Transverse colon (tissue), 4 donors: ENCODE measurements at regions not wholly inside any gene's neighbourhood (a gene's known extent, or its start where the extent isn't known, plus 50 kb on each side); places are given as distances from the start of the nearest gene placed in this dataset.
"Not testable (repeated sequence)": the region's sequence is repeated elsewhere in the genome, so short reads cannot be mapped to it uniquely, and the experiment has no call there.

Source experiments
- DNase-seq: peaks from one replicate; pipeline ENCODE4 v3.0.0-alpha.2; 2019
- H3K27ac ChIP-seq, 4 donors: fragments of 200-600 bp; sonication (generic); 2 replicates each; pipeline ENCODE4 v1.5.1; 2016 to 2018; ENCODE audit warnings: inconsistent platforms in 4 of 4
- H3K27me3 ChIP-seq: fragments of 200-600 bp; sonication (generic); 2 replicates; pipeline ENCODE4 v1.5.1; 2017; ENCODE audit warnings: inconsistent platforms
- H3K36me3 ChIP-seq, 4 donors: fragments of 200-600 bp; sonication (generic); 2 replicates each; pipeline ENCODE4 v1.5.1; 2017 to 2019; ENCODE audit warnings: inconsistent platforms in 4 of 4
- H3K4me1 ChIP-seq, 4 donors: fragments of 200-600 bp; sonication (generic); 2 replicates each; pipeline ENCODE4 v1.5.1; 2017 to 2020; ENCODE audit warnings: inconsistent platforms in 4 of 4
- H3K4me3 ChIP-seq, 4 donors: fragments of 200-600 bp; sonication (generic); 1 replicate in 1 of 4; 2 replicates in 3 of 4; pipeline versions ENCODE4 v1.5.1 to v1.6.1; 2017 to 2019; ENCODE audit warnings: inconsistent platforms in 4 of 4
- H3K9me3 ChIP-seq, 2 donors: fragments of 200-600 bp; sonication (generic); 2 replicates each; pipeline ENCODE4 v1.5.1; 2017 to 2019; ENCODE audit warnings: inconsistent platforms in 2 of 2
- EP300 ChIP-seq: sonication (generic); formaldehyde crosslinking; IDR thresholded peaks from one replicate; pipeline ENCODE4 v1.6.1; 2017; ENCODE audit warnings: antibody characterized with exemption, low read depth
- POLR2A ChIP-seq: fragments of 450-650 bp; IDR thresholded peaks from one replicate; pipeline ENCODE4 v1.6.1; 2016; ENCODE audit warnings: antibody characterized with exemption, mild to moderate bottlenecking, moderate library complexity
- POLR2AphosphoS5 ChIP-seq, 3 donors: sonication (generic); formaldehyde crosslinking; IDR thresholded peaks; one replicate each; pipeline ENCODE4 v1.6.1; 2016; ENCODE audit warnings: antibody characterized with exemption in 3 of 3
- WGBS, 2 donors: methylation state at CpG; one replicate each; pipeline ENCODE4 v1.1.5; 2018; ENCODE audit warnings: low coverage in 1 of 2; 5-methylcytosine and 5-hydroxymethylcytosine counted together
- in situ Hi-C, 4 donors: fragments of 200-750 bp; cut with MboI; loops; one replicate each; pipeline versions ENCODE4 v1.15.0 to v1.15.1; 2017; ENCODE audit warnings: low sequenced_read_pairs in 3 of 4, low pct_ligation_motif_present in 1 of 4, low pct_unique_long_range_greater_than_20kb in 1 of 4
- intact Hi-C: fragments of 100-400 bp; cut with DNase I; formaldehyde crosslinking; loops from one replicate; pipeline ENCODE4 v1.15.1; 2023; ENCODE audit warnings: low total_unique reads
- TF ChIP-seq, protein P1 (sequence below), 5 experiments: fragments of 200-600 bp in 3 of 5; fragments of 450-650 bp in 2 of 5; sonication (generic) in 3 of 5; IDR thresholded peaks; 1 replicate in 2 of 5; 2 replicates in 3 of 5; pipeline ENCODE4 v1.5.1; 2016 to 2017; ENCODE audit warnings: antibody characterized with exemption in 5 of 5, inconsistent platforms in 3 of 5, mild to moderate bottlenecking in 2 of 5, moderate library complexity in 1 of 5

DNA sequence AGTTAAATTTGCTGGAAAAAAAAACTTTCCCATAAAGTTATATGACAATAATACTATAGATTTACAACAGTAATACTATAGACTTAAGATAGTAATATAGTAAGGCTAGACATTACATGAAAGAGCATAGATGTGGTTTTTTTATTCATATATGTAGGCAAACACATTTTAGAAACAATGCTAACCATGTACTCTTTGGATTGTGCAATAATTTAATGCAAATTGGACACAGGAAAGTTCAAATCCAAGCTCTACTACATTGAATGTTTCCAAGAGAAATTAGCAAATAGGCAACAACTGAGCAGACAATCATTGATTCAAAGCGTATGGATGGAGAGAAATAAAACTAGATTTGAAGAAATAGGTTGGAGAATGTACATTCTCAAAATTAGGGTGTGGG, 469.2 kb downstream of the CNTN3 start:
- in situ Hi-C loops (no loop called here), intact Hi-C loops (no loop called here)
- H3K9me3 ChIP-seq = no peaks in the 10 kb centered on the region
- no peak for DNase-seq
- 70 to 93% methylated on average over 1 of the region's 1 CpG for WGBS, 2 donors
- H3K4me3 ChIP-seq = no peak overlapping the region
- no peaks in the 10 kb centered on the region for H3K27me3 ChIP-seq
- no peaks in the 10 kb centered on the region for H3K4me1 ChIP-seq
- H3K27ac ChIP-seq = no peak overlapping the region
- H3K36me3 ChIP-seq = no peaks in the 10 kb centered on the region
- TF ChIP-seq POLR2AphosphoS5 (IDR thresholded peaks at IDR 0.05) (no peak), POLR2A (no peak), EP300 (no peak)
- TF ChIP-seq, protein P1, sequence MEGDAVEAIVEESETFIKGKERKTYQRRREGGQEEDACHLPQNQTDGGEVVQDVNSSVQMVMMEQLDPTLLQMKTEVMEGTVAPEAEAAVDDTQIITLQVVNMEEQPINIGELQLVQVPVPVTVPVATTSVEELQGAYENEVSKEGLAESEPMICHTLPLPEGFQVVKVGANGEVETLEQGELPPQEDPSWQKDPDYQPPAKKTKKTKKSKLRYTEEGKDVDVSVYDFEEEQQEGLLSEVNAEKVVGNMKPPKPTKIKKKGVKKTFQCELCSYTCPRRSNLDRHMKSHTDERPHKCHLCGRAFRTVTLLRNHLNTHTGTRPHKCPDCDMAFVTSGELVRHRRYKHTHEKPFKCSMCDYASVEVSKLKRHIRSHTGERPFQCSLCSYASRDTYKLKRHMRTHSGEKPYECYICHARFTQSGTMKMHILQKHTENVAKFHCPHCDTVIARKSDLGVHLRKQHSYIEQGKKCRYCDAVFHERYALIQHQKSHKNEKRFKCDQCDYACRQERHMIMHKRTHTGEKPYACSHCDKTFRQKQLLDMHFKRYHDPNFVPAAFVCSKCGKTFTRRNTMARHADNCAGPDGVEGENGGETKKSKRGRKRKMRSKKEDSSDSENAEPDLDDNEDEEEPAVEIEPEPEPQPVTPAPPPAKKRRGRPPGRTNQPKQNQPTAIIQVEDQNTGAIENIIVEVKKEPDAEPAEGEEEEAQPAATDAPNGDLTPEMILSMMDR (IDR thresholded peaks at IDR 0.05) = no peak

DNA sequence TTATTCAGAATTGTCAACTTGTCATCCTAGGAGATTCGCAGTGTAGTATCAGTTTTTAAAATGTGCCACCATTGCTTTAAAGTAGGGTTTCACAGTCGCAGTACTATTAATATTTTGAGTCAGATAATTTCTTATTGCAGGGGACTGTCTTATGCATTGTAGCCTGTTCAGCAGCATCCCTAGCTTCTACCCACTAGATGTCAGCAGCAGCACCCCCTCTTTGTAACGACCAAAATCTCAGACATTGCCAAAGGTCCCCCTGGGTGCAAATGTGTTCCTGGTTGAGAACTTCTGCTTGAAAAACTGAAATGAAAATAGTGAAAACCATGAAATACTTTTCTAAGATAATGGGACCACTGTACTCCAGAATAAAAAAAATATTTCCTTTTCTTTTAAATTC, 474.8 kb downstream of the CNTN3 start:
- 39 to 55% methylated on average over 2 to 3 of the region's 3 CpGs for WGBS, 2 donors
- in situ Hi-C loops = no loop called here

DNA sequence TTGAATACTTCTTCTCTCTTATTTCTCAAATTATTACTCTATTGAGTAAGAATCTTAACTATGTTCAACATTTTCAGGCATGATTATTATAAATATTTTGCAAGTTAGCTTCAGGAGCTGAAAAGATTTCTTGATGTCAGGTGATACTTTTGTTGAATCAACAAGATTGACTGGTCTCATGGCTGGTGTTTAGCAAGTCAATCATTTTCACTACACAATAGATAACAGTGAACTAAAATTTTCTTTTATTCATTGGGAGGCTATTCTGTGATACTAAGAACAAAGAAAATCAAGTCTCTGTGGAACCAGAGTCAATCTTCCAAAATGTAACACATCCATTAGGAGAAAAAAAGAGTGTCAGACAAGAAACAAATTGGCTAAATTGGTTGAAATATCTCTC, 476.7 kb downstream of the CNTN3 start:
- DNase-seq = no peak
- Histone ChIP-seq H3K27ac (no peak overlapping the region), H3K36me3 (no peaks in the 10 kb centered on the region), H3K27me3 (no peaks in the 10 kb centered on the region), H3K4me1 (no peaks in the 10 kb centered on the region), H3K4me3 (no peak overlapping the region), H3K9me3 (no peaks in the 10 kb centered on the region)
- intact Hi-C loops (no loop called here), in situ Hi-C loops (no loop called here)
- no peak for TF ChIP-seq POLR2AphosphoS5 (IDR thresholded peaks at IDR 0.05)
- TF ChIP-seq POLR2A = no peak
- TF ChIP-seq EP300 = no peak
- TF ChIP-seq, protein P1 (IDR thresholded peaks at IDR 0.05) = no peak

More for the DNA sequence above, 474.8 kb downstream of the CNTN3 start:
- TF ChIP-seq EP300 (no peak), POLR2AphosphoS5 (IDR thresholded peaks at IDR 0.05) (no peak), POLR2A (no peak)
- TF ChIP-seq, protein P1 (IDR thresholded peaks at IDR 0.05) = no peak
- no peak overlapping the region for H3K4me3 ChIP-seq
- intact Hi-C loops = no loop called here
- H3K4me1 ChIP-seq = no peaks in the 10 kb centered on the region
- no peaks in the 10 kb centered on the region for H3K36me3 ChIP-seq
- DNase-seq = no peak
- H3K27me3 ChIP-seq = no peaks in the 10 kb centered on the region
- H3K9me3 ChIP-seq = no peaks in the 10 kb centered on the region
- H3K27ac ChIP-seq = no peak overlapping the region

DNA sequence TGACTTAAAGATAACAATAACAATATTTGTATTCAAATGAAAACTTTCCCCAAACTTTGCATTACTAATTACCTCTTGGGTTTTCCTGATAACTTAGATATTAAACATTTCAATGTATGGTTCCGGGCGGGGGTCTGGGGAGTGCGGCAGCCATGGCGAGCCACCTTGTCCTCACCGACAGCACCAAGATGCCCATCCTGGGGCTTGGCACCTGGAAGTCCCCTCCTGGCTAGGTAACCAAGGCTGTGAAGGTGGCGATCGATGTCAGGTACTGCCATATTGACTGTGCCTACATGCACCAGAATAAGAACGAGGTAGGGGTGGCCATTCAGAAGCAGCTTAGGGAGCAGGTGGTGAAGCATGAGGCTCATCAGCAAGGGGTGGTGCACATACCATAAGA, 478.7 kb downstream of the CNTN3 start:
- no peaks in the 10 kb centered on the region for H3K36me3 ChIP-seq
- intact Hi-C loops = no loop called here
- H3K4me1 ChIP-seq = no peaks in the 10 kb centered on the region
- 89% methylated on average over 8 of the region's 8 CpGs; no CpG with 5 or more reads in 1 of the 2 donors for WGBS, 2 donors
- no peak for DNase-seq
- no peak overlapping the region for H3K27ac ChIP-seq
- in situ Hi-C loops = no loop called here
- no peak overlapping the region for H3K4me3 ChIP-seq
- H3K27me3 ChIP-seq = no peaks in the 10 kb centered on the region
- no peak for TF ChIP-seq POLR2A
- H3K9me3 ChIP-seq = no peaks in the 10 kb centered on the region

DNA sequence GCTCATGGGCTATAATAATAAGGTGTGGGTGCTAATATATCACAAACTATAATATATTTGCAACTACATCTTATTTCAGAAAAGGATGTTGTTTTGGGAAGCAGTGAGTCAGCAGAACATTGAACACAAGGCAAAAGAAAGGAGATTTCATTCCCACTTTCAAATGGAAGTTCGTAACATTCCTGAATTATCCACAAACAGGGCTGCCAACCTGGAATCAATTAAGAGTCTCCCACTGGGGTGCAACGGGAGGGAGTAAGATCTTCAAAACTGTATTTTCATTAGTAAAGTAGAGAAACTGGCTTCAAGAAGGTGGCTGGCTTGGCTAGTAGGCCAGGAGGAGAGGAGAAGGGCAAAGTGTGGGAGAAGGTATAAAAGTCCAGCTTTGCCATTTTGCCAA, 479.6 kb downstream of the CNTN3 start:
- TF ChIP-seq, protein P1 (IDR thresholded peaks at IDR 0.05) = no peak
- TF ChIP-seq POLR2AphosphoS5 (IDR thresholded peaks at IDR 0.05) = no peak
- TF ChIP-seq POLR2A = no peak
- TF ChIP-seq EP300 = no peak
- intact Hi-C loops (no loop called here), in situ Hi-C loops (no loop called here)
- H3K27ac ChIP-seq = no peak overlapping the region
- H3K4me1 ChIP-seq = no peaks in the 10 kb centered on the region
- H3K27me3 ChIP-seq = no peaks in the 10 kb centered on the region
- H3K36me3 ChIP-seq = no peaks in the 10 kb centered on the region
- H3K4me3 ChIP-seq = no peak overlapping the region
- DNase-seq = no peak
- WGBS, 2 donors = 71 to 80% methylated on average over 1 to 2 of the region's 2 CpGs
- no peaks in the 10 kb centered on the region for H3K9me3 ChIP-seq

DNA sequence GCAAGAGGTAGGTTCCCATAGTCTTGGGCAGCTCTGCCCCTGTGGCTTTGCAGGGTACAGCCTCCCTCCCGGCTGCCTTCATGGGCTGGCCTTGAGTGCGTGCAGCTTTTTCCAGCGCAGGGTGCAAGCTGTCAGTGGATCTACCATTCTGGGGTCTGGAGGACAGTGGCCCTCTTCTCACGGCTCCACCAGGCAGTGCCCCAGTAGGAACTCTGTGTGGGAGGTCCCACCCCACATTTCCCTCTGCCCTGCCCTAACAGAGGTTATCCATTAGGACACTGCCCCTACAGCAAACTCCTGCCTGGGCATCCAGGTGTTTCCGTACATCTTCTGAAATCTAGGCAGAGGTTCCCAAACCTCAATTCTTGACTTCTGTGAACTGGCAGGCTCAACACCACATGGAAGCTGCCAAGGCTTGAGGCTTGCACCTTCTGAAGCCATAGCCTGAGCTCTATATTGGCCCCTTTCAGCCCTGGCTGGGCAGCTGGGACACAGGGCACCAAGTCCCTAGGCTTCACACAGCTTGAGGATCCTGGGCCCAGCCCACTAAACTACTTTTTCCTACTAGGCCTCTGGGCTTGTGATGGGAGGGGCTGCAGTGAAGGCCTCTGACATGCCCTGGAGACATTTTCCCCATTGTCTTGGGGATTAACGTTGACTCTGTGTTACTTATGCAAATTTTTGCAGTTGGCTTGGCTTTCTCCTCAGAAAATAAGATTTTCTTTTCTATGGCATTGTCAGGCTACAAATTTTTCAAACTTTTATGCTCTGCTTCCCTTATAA, 482.7 kb downstream of the CNTN3 start:
- in situ Hi-C loops = not testable (repeated sequence)
- WGBS, 2 donors = 79 to 83% methylated on average over 1 to 6 of the region's 6 CpGs

More for the DNA sequence above, 482.7 kb downstream of the CNTN3 start:
- H3K9me3 ChIP-seq, H3K4me1 ChIP-seq, H3K36me3 ChIP-seq, DNase-seq, H3K4me3 ChIP-seq, H3K27ac ChIP-seq, H3K27me3 ChIP-seq, intact Hi-C loops: not testable (repeated sequence)
